ENCODE measurements at regions not wholly inside any gene's neighbourhood (a gene's known extent, or its start where the extent isn't known, plus 50 kb on each side); places are given as distances from the start of the nearest gene placed in this dataset.

- 67 to 94% methylated on average over 2 of the region's 2 CpGs for WGBS, 2 donors
- no peak for TF ChIP-seq CTCF (IDR thresholded peaks at IDR 0.05; ENCODE audit: control extremely low read depth, extremely low read depth)
- no peak overlapping the region for H3K4me3 ChIP-seq
- no peak overlapping the region for H3K9ac ChIP-seq (ENCODE audit: insufficient read depth in 1 of 2, low read length in 2 of 2)
- no peaks in the 10 kb centered on the region for H3K36me3 ChIP-seq (ENCODE audit: control insufficient read depth in 4 of 4, insufficient read depth in 4 of 4, low read length in 4 of 4)
- no peak overlapping the region for H3K27ac ChIP-seq (ENCODE audit: low read depth in 1 of 2, low read length in 1 of 2)
- ATAC-seq (ENCODE audit: insufficient read depth, low FRiP score) (no peak), DNase-seq (no peak)
- no peaks in the 10 kb centered on the region for H3K4me1 ChIP-seq (ENCODE audit: control insufficient read depth in 5 of 5, insufficient read depth in 5 of 5, low read length in 5 of 5)
- no peaks in the 10 kb centered on the region for H3K27me3 ChIP-seq (ENCODE audit: control insufficient read depth in 3 of 3, insufficient read depth in 3 of 3, low read length in 2 of 3)
- peaks cover 0 to 2% (median 0%) of the 10 kb centered on the region in 4 donors for H3K9me3 ChIP-seq (ENCODE audit: control insufficient read depth in 4 of 4, insufficient read depth in 3 of 4, low read length in 3 of 4)
Measured at GRCh38 chr18:51807336-51807735, 532.7 kb upstream of the DCC start.

DNA sequence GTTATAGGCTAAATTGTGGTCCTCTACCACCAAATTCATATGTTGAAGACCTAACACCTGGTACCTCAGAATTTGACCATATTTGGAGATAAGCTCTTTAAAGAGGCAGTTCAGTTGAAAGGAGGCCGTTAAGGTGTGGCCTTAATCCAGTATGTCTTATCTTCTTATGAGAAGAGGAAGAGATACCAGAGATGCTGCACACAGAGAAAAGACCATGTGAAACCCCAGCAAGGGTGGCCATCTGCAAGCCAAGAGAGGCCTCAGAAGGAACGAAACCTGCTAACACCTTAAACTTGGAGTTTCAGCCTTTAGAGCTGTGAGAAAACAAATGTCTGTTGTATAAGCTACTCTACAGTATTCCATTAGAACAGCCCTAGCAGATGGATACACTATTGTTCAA is 528.1 kb upstream of the DCC start:
- Histone ChIP-seq H3K36me3 (ENCODE audit: control insufficient read depth in 4 of 4, insufficient read depth in 4 of 4, low read length in 4 of 4) (no peaks in the 10 kb centered on the region), H3K9me3 (ENCODE audit: control insufficient read depth in 4 of 4, insufficient read depth in 3 of 4, low read length in 3 of 4) (peaks cover 0 to 2% (median 0%) of the 10 kb centered on the region in 4 donors), H3K27me3 (ENCODE audit: control insufficient read depth in 3 of 3, insufficient read depth in 3 of 3, low read length in 2 of 3) (no peaks in the 10 kb centered on the region), H3K4me3 (no peak overlapping the region), H3K27ac (ENCODE audit: low read depth in 1 of 2, low read length in 1 of 2) (no peak overlapping the region), H3K4me1 (ENCODE audit: control insufficient read depth in 5 of 5, insufficient read depth in 5 of 5, low read length in 5 of 5) (no peaks in the 10 kb centered on the region), H3K9ac (ENCODE audit: insufficient read depth in 1 of 2, low read length in 2 of 2) (no peak overlapping the region)
- no peak for DNase-seq
- no peak for TF ChIP-seq CTCF (IDR thresholded peaks at IDR 0.05; ENCODE audit: control extremely low read depth, extremely low read depth)
- ATAC-seq (ENCODE audit: insufficient read depth, low FRiP score): no peak
- 84 to 87% methylated on average over 2 of the region's 2 CpGs for WGBS, 2 donors

DNA sequence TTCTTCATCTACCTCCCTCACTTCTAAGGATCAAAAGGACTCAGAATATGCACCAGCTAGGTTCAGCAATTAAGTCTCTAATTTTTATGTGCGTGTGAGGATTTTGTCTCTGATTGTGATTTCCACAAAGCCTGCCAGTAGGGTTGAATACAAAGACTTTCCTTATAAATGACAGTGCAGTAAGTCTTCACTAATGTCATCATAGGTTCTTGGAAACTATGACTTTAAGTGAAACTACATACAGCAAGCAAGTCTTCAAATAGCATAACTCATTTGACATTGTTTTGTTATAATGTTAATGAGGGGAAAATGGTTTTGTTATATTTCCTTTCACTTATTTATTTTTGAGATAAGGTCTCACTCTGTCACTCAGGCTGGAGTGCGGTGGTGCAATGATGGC is 526.3 kb upstream of the DCC start:
- Histone ChIP-seq H3K9me3 (ENCODE audit: control insufficient read depth in 4 of 4, insufficient read depth in 3 of 4, low read length in 3 of 4) (peaks cover 0 to 2% (median 0%) of the 10 kb centered on the region in 4 donors), H3K4me3 (no peak overlapping the region), H3K9ac (ENCODE audit: insufficient read depth in 1 of 2, low read length in 2 of 2) (no peak overlapping the region), H3K4me1 (ENCODE audit: control insufficient read depth in 5 of 5, insufficient read depth in 5 of 5, low read length in 5 of 5) (no peaks in the 10 kb centered on the region), H3K36me3 (ENCODE audit: control insufficient read depth in 4 of 4, insufficient read depth in 4 of 4, low read length in 4 of 4) (no peaks in the 10 kb centered on the region), H3K27me3 (ENCODE audit: control insufficient read depth in 3 of 3, insufficient read depth in 3 of 3, low read length in 2 of 3) (no peaks in the 10 kb centered on the region), H3K27ac (ENCODE audit: low read depth in 1 of 2, low read length in 1 of 2) (no peak overlapping the region)
- DNase-seq (no peak), ATAC-seq (ENCODE audit: insufficient read depth, low FRiP score) (no peak)
- TF ChIP-seq CTCF (IDR thresholded peaks at IDR 0.05; ENCODE audit: control extremely low read depth, extremely low read depth): no peak
- 88 to 97% methylated on average over 2 of the region's 2 CpGs for WGBS, 2 donors

GRCh38 chr18:51821610-51822009 is 518.4 kb upstream of the DCC start:
- DNase-seq (no peak), ATAC-seq (ENCODE audit: insufficient read depth, low FRiP score) (no peak)
- Histone ChIP-seq H3K27me3 (ENCODE audit: control insufficient read depth in 3 of 3, insufficient read depth in 3 of 3, low read length in 2 of 3) (peaks cover 0 to 6% (median 0%) of the 10 kb centered on the region in 3 donors), H3K9ac (ENCODE audit: insufficient read depth in 1 of 2, low read length in 2 of 2) (no peak overlapping the region), H3K36me3 (ENCODE audit: control insufficient read depth in 4 of 4, insufficient read depth in 4 of 4, low read length in 4 of 4) (no peaks in the 10 kb centered on the region), H3K27ac (ENCODE audit: low read depth in 1 of 2, low read length in 1 of 2) (no peak overlapping the region), H3K4me3 (no peak overlapping the region), H3K9me3 (ENCODE audit: control insufficient read depth in 4 of 4, insufficient read depth in 3 of 4, low read length in 3 of 4) (no peaks in the 10 kb centered on the region), H3K4me1 (ENCODE audit: control insufficient read depth in 5 of 5, insufficient read depth in 5 of 5, low read length in 5 of 5) (no peaks in the 10 kb centered on the region)
- no peak for TF ChIP-seq CTCF (IDR thresholded peaks at IDR 0.05; ENCODE audit: control extremely low read depth, extremely low read depth)
- 83 to 88% methylated on average over 1 of the region's 1 CpG for WGBS, 2 donors

All from lung (tissue), 11 donors.